Stimulated activated CD4-positive, alpha-beta T cell treated with anti-CD3 and anti-CD28 coated beads, Interleukin-2, amount 100 ng/mL, for 4 hours (primary cell): ENCODE measurements at regions not wholly inside any gene's neighbourhood (a gene's known extent, or its start where the extent isn't known, plus 50 kb on each side); places are given as distances from the start of the nearest gene placed in this dataset.
"Not testable (repeated sequence)": the region's sequence is repeated elsewhere in the genome, so short reads cannot be mapped to it uniquely, and the experiment has no call there.

Source experiments
- DNase-seq: peaks from one replicate; pipeline ENCODE4 v3.0.0-alpha.2; 2020; ENCODE audit warnings: low read depth

GRCh38 chr2:64880193-64880951 is 108.8 kb upstream of the SLC1A4 start:
- DNase-seq = no peak

- no peak for DNase-seq
These were observed 108.1 kb upstream of the SLC1A4 start for GRCh38 chr2:64881037-64881492.

GRCh38 chr2:64887565-64887964 is 101.6 kb upstream of the SLC1A4 start:
- no peak for DNase-seq

GRCh38 chr2:64888591-64889309 is 100.4 kb upstream of the SLC1A4 start:
- DNase-seq = no peak

- DNase-seq = no peak
These were observed 99.4 kb upstream of the SLC1A4 start for GRCh38 chr2:64889803-64890202.

- DNase-seq = not testable (repeated sequence)
These were observed 92.6 kb upstream of the SLC1A4 start for GRCh38 chr2:64896572-64896971.

GRCh38 chr2:64899081-64899865 is 89.9 kb upstream of the SLC1A4 start:
- no peak for DNase-seq

GRCh38 chr2:64899876-64900275 is 89.3 kb upstream of the SLC1A4 start:
- not testable (repeated sequence) for DNase-seq

GRCh38 chr2:64904413-64905329 is 84.5 kb upstream of the SLC1A4 start:
- DNase-seq = no peak

GRCh38 chr2:64905338-64906024 is 83.7 kb upstream of the SLC1A4 start:
- DNase-seq = no peak

- no peak for DNase-seq
These were observed 82.2 kb upstream of the SLC1A4 start for GRCh38 chr2:64906853-64907536.

GRCh38 chr2:64908406-64908805 is 80.8 kb upstream of the SLC1A4 start:
- DNase-seq = no peak

GRCh38 chr2:64910523-64910922 is 78.7 kb upstream of the SLC1A4 start:
- DNase-seq = no peak

- no peak for DNase-seq
These were observed 78.2 kb upstream of the SLC1A4 start for GRCh38 chr2:64910972-64911433.

- DNase-seq = no peak
These were observed 75.8 kb upstream of the SLC1A4 start for GRCh38 chr2:64913357-64913869.

- no peak for DNase-seq
These were observed 75.0 kb upstream of the SLC1A4 start for GRCh38 chr2:64914247-64914646.

- no peak for DNase-seq
These were observed 74.3 kb upstream of the SLC1A4 start for GRCh38 chr2:64914735-64915509.

- no peak for DNase-seq
These were observed 73.7 kb upstream of the SLC1A4 start for GRCh38 chr2:64915510-64915900.

GRCh38 chr2:64918220-64918886 is 70.8 kb upstream of the SLC1A4 start:
- no peak for DNase-seq
